H9 (cell line): ENCODE measurements at regions not wholly inside any gene's neighbourhood (a gene's known extent, or its start where the extent isn't known, plus 50 kb on each side); places are given as distances from the start of the nearest gene placed in this dataset.

ENCODE experiments used
- DNase-seq: peaks from one replicate; pipeline ENCODE4 v3.0.0-alpha.2; 2017
- H2AFZ ChIP-seq: one replicate; pipeline ENCODE4 v1.6.1; 2013; ENCODE audit warnings: mild to moderate bottlenecking, low read length, control low read depth, moderate library complexity
- H2AK5ac ChIP-seq: 2 replicates; pipeline ENCODE4 v1.6.1; 2013; ENCODE audit warnings: low read length, control low read depth, mixed read lengths; ENCODE audit not compliant: insufficient read length
- H2BK120ac ChIP-seq: one replicate; pipeline ENCODE4 v1.6.1; 2013; ENCODE audit warnings: low read depth, mild to moderate bottlenecking, low read length, control low read depth, inconsistent platforms; ENCODE audit not compliant: poor library complexity, severe bottlenecking
- H2BK12ac ChIP-seq: 2 replicates; pipeline ENCODE4 v1.6.1; 2013; ENCODE audit warnings: low read length, control low read depth, mixed read lengths, low read depth; ENCODE audit not compliant: insufficient read length
- H2BK15ac ChIP-seq: 2 replicates; pipeline ENCODE4 v1.6.1; 2013; ENCODE audit warnings: low read depth, low read length, control low read depth
- H2BK20ac ChIP-seq: one replicate; pipeline ENCODE4 v1.6.1; 2013; ENCODE audit warnings: low read depth, mild to moderate bottlenecking, low read length, control low read depth, inconsistent platforms; ENCODE audit not compliant: poor library complexity, severe bottlenecking
- H2BK5ac ChIP-seq: 2 replicates; pipeline ENCODE4 v1.6.1; 2013; ENCODE audit warnings: low read length, control low read depth, mixed read lengths; ENCODE audit not compliant: insufficient read length
- H3K14ac ChIP-seq: 2 replicates; pipeline ENCODE4 v1.6.1; 2013; ENCODE audit warnings: low read length, control low read depth; ENCODE audit not compliant: insufficient read depth
- H3K18ac ChIP-seq: 2 replicates; pipeline ENCODE4 v1.6.1; 2013; ENCODE audit warnings: low read depth, mild to moderate bottlenecking, mixed read lengths, low read length, control low read depth; ENCODE audit not compliant: insufficient read length
- H3K23ac ChIP-seq: 2 replicates; pipeline ENCODE4 v1.6.1; 2013; ENCODE audit warnings: low read length, control low read depth, mixed read lengths, low read depth; ENCODE audit not compliant: insufficient read length
- H3K23me2 ChIP-seq: 2 replicates; pipeline ENCODE4 v1.6.1; 2013; ENCODE audit warnings: low read depth, mild to moderate bottlenecking, mixed read lengths, low read length, control low read depth; ENCODE audit not compliant: insufficient read length, poor library complexity, severe bottlenecking
- H3K27ac ChIP-seq: 2 replicates; pipeline ENCODE4 v1.5.1; 2013; ENCODE audit warnings: low read length, control low read depth, mixed read lengths, low read depth; ENCODE audit not compliant: insufficient read length
- H3K27me3 ChIP-seq: 2 replicates; pipeline ENCODE4 v1.6.1; 2013; ENCODE audit warnings: low read length, control low read depth, inconsistent platforms; ENCODE audit not compliant: insufficient read depth
- H3K4ac ChIP-seq: 2 replicates; pipeline ENCODE4 v1.6.1; 2013; ENCODE audit warnings: low read depth, mild to moderate bottlenecking, control low read depth, inconsistent platforms, low read length, moderate library complexity
- H3K4me1 ChIP-seq: 2 replicates; pipeline ENCODE4 v1.6.1; 2013; ENCODE audit warnings: low read length, control low read depth, inconsistent platforms; ENCODE audit not compliant: insufficient read depth
- H3K4me2 ChIP-seq: 2 replicates; pipeline ENCODE4 v1.6.1; 2013; ENCODE audit warnings: low read length, control low read depth, mixed read lengths; ENCODE audit not compliant: insufficient read length, insufficient read depth
- H3K56ac ChIP-seq: 2 replicates; pipeline ENCODE4 v1.6.1; 2013; ENCODE audit warnings: low read depth, mild to moderate bottlenecking, mixed read lengths, low read length, control low read depth; ENCODE audit not compliant: insufficient read length
- H3K79me1 ChIP-seq: 2 replicates; pipeline ENCODE4 v1.6.1; 2013; ENCODE audit warnings: low read depth, mild to moderate bottlenecking, moderate library complexity, low read length, control low read depth, inconsistent platforms; ENCODE audit not compliant: insufficient read depth, poor library complexity, severe bottlenecking
- H3K79me2 ChIP-seq: 2 replicates; pipeline ENCODE4 v1.6.1; 2013; ENCODE audit warnings: low read length, control low read depth, inconsistent platforms; ENCODE audit not compliant: insufficient read depth
- H3K9ac ChIP-seq: 2 replicates; pipeline ENCODE4 v1.6.1; 2013; ENCODE audit warnings: low read length, control low read depth, mixed read lengths; ENCODE audit not compliant: insufficient read length; ENCODE audit errors: extremely low read depth
- H3K9me3 ChIP-seq: one replicate; pipeline ENCODE4 v1.6.1; 2013; ENCODE audit warnings: low read depth, low read length, inconsistent platforms; ENCODE audit not compliant: control insufficient read depth
- H3T11ph ChIP-seq: one replicate; pipeline ENCODE4 v1.6.1; 2013; ENCODE audit warnings: mild to moderate bottlenecking, low read length, control low read depth, inconsistent platforms
- H4K20me1 ChIP-seq: one replicate; pipeline ENCODE4 v1.6.1; 2013; ENCODE audit not compliant: control insufficient read depth, insufficient read length, insufficient read depth
- H4K5ac ChIP-seq: 2 replicates; pipeline ENCODE4 v1.6.1; 2013; ENCODE audit warnings: low read depth, mild to moderate bottlenecking, mixed read lengths, low read length, control low read depth; ENCODE audit not compliant: insufficient read length
- H4K8ac ChIP-seq: replicated peaks from 2 replicates; pipeline ENCODE4 v1.6.1; 2013; ENCODE audit warnings: low read length, control low read depth, mixed read lengths, low read depth; ENCODE audit not compliant: insufficient read length
- H4K91ac ChIP-seq: 2 replicates; pipeline ENCODE4 v1.6.1; 2013; ENCODE audit warnings: low read depth, mild to moderate bottlenecking, moderate library complexity, mixed read lengths, low read length, control low read depth; ENCODE audit not compliant: insufficient read length
- H3K27ac Mint-ChIP-seq, 3 experiments: 2 replicates in 2 of 3; 3 replicates in 1 of 3; pipeline ENCODE4 v1.8.0; 2020 to 2021; ENCODE audit warnings: mixed read lengths in 3 of 3, mild to moderate bottlenecking in 1 of 3, moderate library complexity in 1 of 3
- H3K27me3 Mint-ChIP-seq: 2 replicates; pipeline ENCODE4 v1.8.0; 2021; ENCODE audit warnings: low read depth, mild to moderate bottlenecking, moderate library complexity, mixed read lengths
- H3K36me3 Mint-ChIP-seq, 3 experiments: 2 replicates in 2 of 3; 3 replicates in 1 of 3; pipeline ENCODE4 v1.8.0; 2020 to 2021; ENCODE audit warnings: low read depth in 3 of 3, mixed read lengths in 3 of 3; ENCODE audit not compliant: insufficient read depth in 1 of 3
- H3K4me1 Mint-ChIP-seq, 2 experiments: 2 replicates each; pipeline ENCODE4 v1.8.0; 2020; ENCODE audit warnings: mixed read lengths in 2 of 2
- H3K4me3 Mint-ChIP-seq, 2 experiments: 2 replicates in 1 of 2; 3 replicates in 1 of 2; pipeline ENCODE4 v1.8.0; 2020 to 2021; ENCODE audit warnings: mild to moderate bottlenecking in 2 of 2, mixed read lengths in 2 of 2, moderate library complexity in 1 of 2
- H3K9me3 Mint-ChIP-seq, 2 experiments: 2 replicates in 1 of 2; 3 replicates in 1 of 2; pipeline ENCODE4 v1.8.0; 2020; ENCODE audit warnings: mild to moderate bottlenecking in 2 of 2, mixed read lengths in 2 of 2, moderate library complexity in 1 of 2
- WGBS: extraction: QIAGEN DNeasy Blood & Tissue Kit; methylation state at CpG from one replicate; pipeline ENCODE4 v1.1.7; 2013; ENCODE audit warnings: missing lambda C conversion rate, low lambda C conversion rate, mixed read lengths; ENCODE audit not compliant: insufficient read length; ENCODE audit errors: extremely low coverage; 5-methylcytosine and 5-hydroxymethylcytosine counted together
- TF ChIP-seq, protein P1 (sequence below): fragments of 200-600 bp; sonication (generic); conservative IDR thresholded peaks from 3 replicates; pipeline ENCODE4 v1.8.0; 2021; ENCODE audit warnings: antibody characterized with exemption, mild to moderate bottlenecking

DNA sequence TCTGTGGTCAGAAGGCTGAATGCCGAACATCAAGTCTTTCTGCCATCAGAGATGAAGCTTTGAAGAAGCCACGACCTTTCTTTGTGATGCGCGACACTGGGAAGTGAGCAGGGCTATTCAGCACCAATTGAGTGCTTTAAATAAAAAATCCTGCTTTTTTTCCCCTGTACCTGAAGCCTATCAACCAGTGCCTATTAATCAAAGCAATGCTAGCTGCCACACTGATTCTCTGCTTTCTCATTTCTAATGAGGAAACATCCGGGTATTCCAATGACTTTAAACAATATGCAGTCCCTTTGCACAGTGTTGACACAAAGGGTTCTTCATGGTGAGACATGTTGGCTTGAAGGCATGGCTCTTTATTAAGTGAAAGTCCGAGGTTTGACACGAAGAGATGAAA, 88.0 kb downstream of the GALR1 start:
- H3T11ph ChIP-seq: no peak overlapping the region
- no peak overlapping the region for H2BK5ac ChIP-seq
- H2BK15ac ChIP-seq: no peak overlapping the region
- H3K56ac ChIP-seq: no peak overlapping the region
- H3K9me3 Mint-ChIP-seq: peaks cover 5 to 7% of the 10 kb centered on the region in 2 experiments; a peak in 3 of 5 replicates
- no peak overlapping the region for H4K8ac ChIP-seq
- H2BK120ac ChIP-seq: no peak overlapping the region
- peaks cover 14% of the 10 kb centered on the region for H3K27me3 Mint-ChIP-seq
- no peaks in the 10 kb centered on the region for H3K9me3 ChIP-seq
- no peaks in the 10 kb centered on the region for H3K27me3 ChIP-seq
- no peaks in the 10 kb centered on the region; a peak in 1 of 7 replicates for H3K36me3 Mint-ChIP-seq
- H3K4me2 ChIP-seq: no peak overlapping the region
- no peak overlapping the region for H2BK20ac ChIP-seq
- H3K27ac Mint-ChIP-seq: no peak overlapping the region; a peak in 1 of 7 replicates
- no peaks in the 10 kb centered on the region for H3K23me2 ChIP-seq
- H3K9ac ChIP-seq: no peak overlapping the region
- no peak overlapping the region for H2AFZ ChIP-seq
- no CpG with 5 or more reads among the region's 7 CpGs for WGBS
- peaks cover 8 to 22% of the 10 kb centered on the region in 2 experiments; a peak in 3 of 4 replicates for H3K4me1 Mint-ChIP-seq
- no peak overlapping the region for H3K27ac ChIP-seq
- no peak overlapping the region for H3K23ac ChIP-seq
- no peak overlapping the region for H2BK12ac ChIP-seq
- DNase-seq: no peak
- H4K5ac ChIP-seq: no peak overlapping the region
- H3K4me1 ChIP-seq: peaks cover 3% of the 10 kb centered on the region; the same call in 1 of the 2 replicates
- H3K79me1 ChIP-seq: no peaks in the 10 kb centered on the region
- H2AK5ac ChIP-seq: no peak overlapping the region
- no peak overlapping the region for H3K18ac ChIP-seq
- H3K14ac ChIP-seq: no peak overlapping the region
- H4K20me1 ChIP-seq: no peaks in the 10 kb centered on the region
- H3K4ac ChIP-seq: no peak overlapping the region
- TF ChIP-seq, protein P1, sequence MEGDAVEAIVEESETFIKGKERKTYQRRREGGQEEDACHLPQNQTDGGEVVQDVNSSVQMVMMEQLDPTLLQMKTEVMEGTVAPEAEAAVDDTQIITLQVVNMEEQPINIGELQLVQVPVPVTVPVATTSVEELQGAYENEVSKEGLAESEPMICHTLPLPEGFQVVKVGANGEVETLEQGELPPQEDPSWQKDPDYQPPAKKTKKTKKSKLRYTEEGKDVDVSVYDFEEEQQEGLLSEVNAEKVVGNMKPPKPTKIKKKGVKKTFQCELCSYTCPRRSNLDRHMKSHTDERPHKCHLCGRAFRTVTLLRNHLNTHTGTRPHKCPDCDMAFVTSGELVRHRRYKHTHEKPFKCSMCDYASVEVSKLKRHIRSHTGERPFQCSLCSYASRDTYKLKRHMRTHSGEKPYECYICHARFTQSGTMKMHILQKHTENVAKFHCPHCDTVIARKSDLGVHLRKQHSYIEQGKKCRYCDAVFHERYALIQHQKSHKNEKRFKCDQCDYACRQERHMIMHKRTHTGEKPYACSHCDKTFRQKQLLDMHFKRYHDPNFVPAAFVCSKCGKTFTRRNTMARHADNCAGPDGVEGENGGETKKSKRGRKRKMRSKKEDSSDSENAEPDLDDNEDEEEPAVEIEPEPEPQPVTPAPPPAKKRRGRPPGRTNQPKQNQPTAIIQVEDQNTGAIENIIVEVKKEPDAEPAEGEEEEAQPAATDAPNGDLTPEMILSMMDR: no peak
- H3K79me2 ChIP-seq: no peaks in the 10 kb centered on the region
- no peak overlapping the region for H4K91ac ChIP-seq
- no peak overlapping the region for H3K4me3 Mint-ChIP-seq
